ENCODE measurements at regions not wholly inside any gene's neighbourhood (a gene's known extent, or its start where the extent isn't known, plus 50 kb on each side); places are given as distances from the start of the nearest gene placed in this dataset.

GRCh38 chr18:22260208-22260820 lies 90.9 kb downstream of the GATA6 start:
- H3K9me3 ChIP-seq, result peaks cover 9% of the 10 kb centered on the region; the same call in 1 of the 2 replicates
- Mint-ChIP-seq H3K9me3 (ENCODE audit: unreplicated experiment) (peaks cover 16% of the 10 kb centered on the region), H3K27me3 (ENCODE audit: insufficient read depth, unreplicated experiment) (no peaks in the 10 kb centered on the region), H3K27ac (ENCODE audit: unreplicated experiment) (no peak overlapping the region), H3K4me3 (ENCODE audit: unreplicated experiment) (no peak overlapping the region), H3K4me1 (ENCODE audit: low read depth, unreplicated experiment) (peaks cover 15% of the 10 kb centered on the region), H3K36me3 (ENCODE audit: insufficient read depth, unreplicated experiment) (no peaks in the 10 kb centered on the region)
- CTCF ChIA-PET, result no interaction called here
- no peaks in the 10 kb centered on the region for H3K36me3 ChIP-seq (ENCODE audit: control insufficient read depth, insufficient read depth, low read length)
- DNase-seq, result no peak
- BruUV-seq (replicated peaks), result no TSS peak
- intact Hi-C loops (cut with micrococcal nuclease; ENCODE audit: unreplicated experiment), result no loop called here
- no peaks in the 10 kb centered on the region for H3K4me1 ChIP-seq
- TF ChIP-seq CTCF (IDR thresholded peaks at IDR 0.05; ENCODE audit: insufficient read depth in 1 of 2, low read depth in 1 of 2, low read length in 1 of 2, severe bottlenecking in 1 of 2, unreplicated experiment in 1 of 2), result no peak
- no peak overlapping the region for H3K4me3 ChIP-seq (ENCODE audit: low read depth, low read length)
- POLR2A ChIA-PET, result no interaction called here
- no peaks in the 10 kb centered on the region for H3K27me3 ChIP-seq (replicated peaks; ENCODE audit: control insufficient read depth, insufficient read depth, low read length)

GRCh38 chr18:22257022-22257543 lies 87.7 kb downstream of the GATA6 start:
- H3K27me3 Mint-ChIP-seq (ENCODE audit: insufficient read depth, unreplicated experiment), result no peaks in the 10 kb centered on the region
- DNase-seq, result peak in 1 of 2 experiments; percentile 29
- ChIA-PET CTCF (no interaction called here), POLR2A (no interaction called here)
- no peak for TF ChIP-seq CTCF (IDR thresholded peaks at IDR 0.05; ENCODE audit: insufficient read depth in 1 of 2, low read depth in 1 of 2, low read length in 1 of 2, severe bottlenecking in 1 of 2, unreplicated experiment in 1 of 2)
- Histone ChIP-seq H3K4me1 (no peaks in the 10 kb centered on the region), H3K27me3 (replicated peaks; ENCODE audit: control insufficient read depth, insufficient read depth, low read length) (no peaks in the 10 kb centered on the region), H3K4me3 (ENCODE audit: low read depth, low read length) (no peak overlapping the region), H3K9me3 (peaks cover 4% of the 10 kb centered on the region; the same call in 1 of the 2 replicates), H3K36me3 (ENCODE audit: control insufficient read depth, insufficient read depth, low read length) (no peaks in the 10 kb centered on the region)
- H3K9me3 Mint-ChIP-seq (ENCODE audit: unreplicated experiment), result peaks cover 2% of the 10 kb centered on the region
- peak overlapping the region; percentile 71 for H3K27ac Mint-ChIP-seq (ENCODE audit: unreplicated experiment)
- peaks cover 9% of the 10 kb centered on the region for H3K4me1 Mint-ChIP-seq (ENCODE audit: low read depth, unreplicated experiment)
- no peaks in the 10 kb centered on the region for H3K36me3 Mint-ChIP-seq (ENCODE audit: insufficient read depth, unreplicated experiment)
- intact Hi-C loops (cut with micrococcal nuclease; ENCODE audit: unreplicated experiment), result no loop called here
- BruUV-seq (replicated peaks), result no TSS peak
- no peak overlapping the region for H3K4me3 Mint-ChIP-seq (ENCODE audit: unreplicated experiment)

- DNase-seq, result no peak
- no peaks in the 10 kb centered on the region for H3K27me3 Mint-ChIP-seq (ENCODE audit: insufficient read depth, unreplicated experiment)
- H3K9me3 Mint-ChIP-seq (ENCODE audit: unreplicated experiment), result no peaks in the 10 kb centered on the region
- CTCF ChIA-PET, result interaction anchor here (1.0 kb wide), 1 partner anchor 124 kb away, joined by 3 read pairs; no protein-coding TSS in a partner anchor
- H3K4me1 ChIP-seq, result no peaks in the 10 kb centered on the region
- no peak overlapping the region for H3K4me3 ChIP-seq (ENCODE audit: low read depth, low read length)
- no peak for TF ChIP-seq CTCF (IDR thresholded peaks at IDR 0.05; ENCODE audit: insufficient read depth in 1 of 2, low read depth in 1 of 2, low read length in 1 of 2, severe bottlenecking in 1 of 2, unreplicated experiment in 1 of 2)
- POLR2A ChIA-PET, result no interaction called here
- no TSS peak for BruUV-seq (replicated peaks)
- peaks cover 19% of the 10 kb centered on the region for H3K4me1 Mint-ChIP-seq (ENCODE audit: low read depth, unreplicated experiment)
- no peaks in the 10 kb centered on the region for H3K36me3 ChIP-seq (ENCODE audit: control insufficient read depth, insufficient read depth, low read length)
- intact Hi-C loops (cut with micrococcal nuclease; ENCODE audit: unreplicated experiment), result no loop called here
- no peaks in the 10 kb centered on the region for H3K9me3 ChIP-seq
- H3K27me3 ChIP-seq (replicated peaks; ENCODE audit: control insufficient read depth, insufficient read depth, low read length), result no peaks in the 10 kb centered on the region
- H3K27ac Mint-ChIP-seq (ENCODE audit: unreplicated experiment), result no peak overlapping the region
- H3K4me3 Mint-ChIP-seq (ENCODE audit: unreplicated experiment), result no peak overlapping the region
- no peaks in the 10 kb centered on the region for H3K36me3 Mint-ChIP-seq (ENCODE audit: insufficient read depth, unreplicated experiment)
Measured at GRCh38 chr18:22254088-22254487, 84.7 kb downstream of the GATA6 start.

Data from Caco-2 (cell line).